Activated CD8-positive, alpha-beta T cell treated with anti-CD3 and anti-CD28 coated beads, Interleukin-2, amount 10 ng/mL, durations not matched to agents 7 days and 5 days (primary cell): ENCODE measurements at regions not wholly inside any gene's neighbourhood (a gene's known extent, or its start where the extent isn't known, plus 50 kb on each side); places are given as distances from the start of the nearest gene placed in this dataset.

ENCODE experiments used
- ATAC-seq: fragments of 150-1000 bp; cut with Tn5 transposase; one replicate; pipeline ENCODE4 v1.10.0; 2021; ENCODE audit warnings: moderate library complexity
- CTCF ChIA-PET: fragments of 350-600 bp; sonication (Branson Sonifier 250); formaldehyde crosslinking; loops from one replicate; lab custom pipeline; 2021; ENCODE audit warnings: antibody characterized with exemption; lab: Charles Lee
- POLR2A ChIA-PET: fragments of 350-600 bp; sonication (Branson Sonifier 250); formaldehyde crosslinking; loops from one replicate; lab custom pipeline; 2021; ENCODE audit warnings: antibody characterized with exemption; lab: Charles Lee
- DNase-seq: peaks from one replicate; pipeline ENCODE4 v3.0.0-alpha.2; 2020
- H3K27ac Mint-ChIP-seq: one replicate; pipeline ENCODE4 v1.8.0; 2021; ENCODE audit warnings: mild to moderate bottlenecking, mixed read lengths
- H3K27me3 Mint-ChIP-seq: one replicate; pipeline ENCODE4 v1.8.0; 2021; ENCODE audit warnings: low read depth, mixed read lengths
- H3K36me3 Mint-ChIP-seq: one replicate; pipeline ENCODE4 v1.8.0; 2021; ENCODE audit warnings: low read depth, mixed read lengths
- H3K4me1 Mint-ChIP-seq: one replicate; pipeline ENCODE4 v1.8.0; 2021; ENCODE audit warnings: low read depth, mixed read lengths
- H3K4me3 Mint-ChIP-seq: one replicate; pipeline ENCODE4 v1.8.0; 2021; ENCODE audit warnings: mild to moderate bottlenecking, mixed read lengths
- H3K9me3 Mint-ChIP-seq: one replicate; pipeline ENCODE4 v1.8.0; 2022; ENCODE audit warnings: mixed read lengths; ENCODE audit not compliant: insufficient read depth

DNA sequence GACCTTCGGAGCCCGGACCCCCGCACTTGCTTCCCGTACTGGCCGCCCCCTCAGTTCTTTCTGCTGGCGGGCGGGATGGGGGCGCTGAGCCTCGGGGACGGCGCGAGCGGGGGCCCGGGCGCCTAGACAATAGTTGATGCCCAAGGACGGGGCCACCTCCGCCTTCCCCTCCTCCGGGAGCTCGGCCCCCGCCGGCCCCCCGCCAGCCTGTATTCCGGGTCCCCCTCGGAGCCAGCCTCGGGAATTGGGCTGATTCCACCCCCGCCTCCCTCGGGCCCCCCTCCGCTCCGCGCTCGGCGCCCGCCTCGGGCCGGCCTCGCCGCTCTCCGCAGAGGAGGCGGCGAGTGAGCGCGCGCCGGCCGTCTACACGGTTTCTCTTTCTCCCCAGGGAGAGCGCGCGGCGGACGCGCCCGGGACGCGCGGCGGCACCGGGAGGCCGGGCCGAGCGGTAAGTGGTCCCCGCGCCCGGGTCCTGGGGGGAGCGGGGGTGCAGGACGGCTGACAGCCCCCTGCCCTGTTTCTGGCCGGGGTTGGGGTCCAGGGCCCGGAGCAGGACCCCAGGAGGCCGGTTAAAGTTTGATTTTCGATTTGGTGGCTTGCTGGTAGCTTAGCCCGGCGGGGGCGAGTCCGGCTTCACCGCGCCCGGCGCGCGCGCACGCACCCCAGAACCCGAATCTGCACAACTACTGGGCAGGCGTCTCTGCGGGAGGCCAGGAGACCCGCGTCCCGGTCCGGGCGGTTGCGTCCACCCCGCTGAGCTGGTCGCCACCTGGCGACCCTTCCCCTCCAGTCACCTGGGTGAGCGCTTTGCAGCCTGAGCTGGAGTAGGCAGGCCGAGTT is 413.7 kb downstream of the PCNX1 start:
- Mint-ChIP-seq H3K36me3 (peaks cover 15% of the 10 kb centered on the region), H3K27me3 (no peaks in the 10 kb centered on the region), H3K9me3 (no peaks in the 10 kb centered on the region), H3K4me3 (peak overlapping the region; percentile 89), H3K27ac (peak overlapping the region; percentile 86), H3K4me1 (peaks cover 51% of the 10 kb centered on the region)
- peak; percentile 45 for ATAC-seq
- CTCF ChIA-PET, result interaction anchor here (0.7 to 8.2 kb wide), 24 partner anchors 9 to 432 kb away, joined by 3 to 150 read pairs (median 4); no protein-coding TSS in a partner anchor
- peak; percentile 67 for DNase-seq
- POLR2A ChIA-PET, result interaction anchor here (0.6 to 3.3 kb wide), 29 partner anchors 32 to 1118 kb away, joined by 3 to 49 read pairs (median 4); no protein-coding TSS in a partner anchor

DNA sequence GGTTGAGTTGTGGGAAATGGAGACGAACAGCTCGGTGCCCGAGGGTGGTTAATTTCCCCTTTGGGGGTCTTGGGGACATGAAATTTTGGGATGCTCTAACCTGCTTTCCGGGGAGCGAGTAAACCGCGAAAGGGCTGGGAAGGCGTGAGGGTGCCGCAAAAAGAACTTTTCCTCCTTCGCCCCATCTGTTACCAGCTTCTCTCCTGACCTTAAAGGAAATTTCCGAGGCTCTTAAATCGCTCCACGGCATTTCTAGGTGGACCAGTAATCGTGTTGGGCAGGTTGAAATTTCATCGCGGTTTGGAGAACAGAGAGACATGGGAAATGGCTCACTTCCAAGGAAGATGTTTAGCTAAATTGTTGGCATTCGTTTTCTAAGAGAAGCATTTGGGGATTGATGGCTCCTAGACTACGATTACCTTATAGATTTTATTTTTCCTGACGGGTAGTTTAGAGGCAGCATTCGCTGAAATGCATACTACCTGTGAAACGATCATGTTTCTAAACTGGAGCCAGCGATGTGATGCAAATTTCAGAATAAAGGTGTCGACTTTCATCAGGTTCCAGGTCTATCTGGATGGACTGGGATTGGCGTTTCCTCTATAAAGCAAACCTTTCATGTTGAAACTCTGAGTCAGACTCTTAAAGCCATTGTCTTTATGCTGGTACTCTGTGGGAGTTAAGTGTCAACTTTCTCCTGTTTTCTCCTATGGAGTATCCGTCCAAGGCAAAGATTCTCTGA is 414.5 kb downstream of the PCNX1 start:
- CTCF ChIA-PET, result interaction anchor here (0.7 to 8.2 kb wide), 29 partner anchors 8 to 431 kb away, joined by 3 to 150 read pairs (median 4); no protein-coding TSS in a partner anchor
- POLR2A ChIA-PET, result interaction anchor here (0.6 to 3.3 kb wide), 26 partner anchors 32 to 1117 kb away, joined by 3 to 49 read pairs (median 4); no protein-coding TSS in a partner anchor
- no peak for DNase-seq

DNA sequence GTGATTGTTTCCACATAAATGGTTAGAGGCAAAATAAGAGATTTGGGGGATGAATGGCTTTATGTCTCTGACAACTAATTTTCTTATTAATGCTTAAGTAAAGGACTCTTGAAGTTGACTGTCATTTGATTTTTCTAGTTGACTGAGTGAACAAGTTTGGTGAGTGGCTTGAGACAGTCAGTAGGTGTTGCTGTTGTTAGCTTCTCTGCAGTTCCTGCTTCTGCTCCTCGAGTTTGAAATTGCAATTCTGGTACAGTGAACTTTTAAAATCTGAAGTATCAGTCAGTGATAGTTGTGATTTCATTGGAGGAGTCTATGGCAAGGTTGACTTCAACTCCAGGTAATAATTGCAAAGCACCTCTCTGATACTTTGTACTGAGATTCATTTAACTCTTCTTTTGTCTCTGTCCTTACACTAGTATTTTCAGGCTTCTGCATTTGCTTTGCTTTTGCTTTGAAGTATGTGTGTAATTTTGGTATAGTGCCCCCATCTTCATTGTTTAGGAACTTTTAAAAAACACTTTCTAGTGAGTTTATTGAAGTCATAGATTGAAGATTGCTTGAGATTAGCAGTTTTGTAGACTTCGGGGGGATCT is 415.5 kb downstream of the PCNX1 start:
- ChIA-PET POLR2A (interaction anchor here (0.6 to 3.3 kb wide), 5 partner anchors 73 to 181 kb away, joined by 3 to 49 read pairs (median 19); no protein-coding TSS in a partner anchor), CTCF (interaction anchor here (0.6 to 8.2 kb wide), 19 partner anchors 11 to 662 kb away, joined by 3 to 150 read pairs (median 5); no protein-coding TSS in a partner anchor)
- peaks cover 15% of the 10 kb centered on the region for H3K36me3 Mint-ChIP-seq
- no peaks in the 10 kb centered on the region for H3K27me3 Mint-ChIP-seq
- ATAC-seq, result no peak
- peak; percentile 50 for DNase-seq
- no peak overlapping the region for H3K27ac Mint-ChIP-seq
- H3K4me1 Mint-ChIP-seq, result peaks cover 60% of the 10 kb centered on the region
- peak overlapping the region; percentile 89 for H3K4me3 Mint-ChIP-seq
- H3K9me3 Mint-ChIP-seq, result no peaks in the 10 kb centered on the region

More for the DNA sequence above, 414.5 kb downstream of the PCNX1 start:
- Mint-ChIP-seq H3K27me3 (no peaks in the 10 kb centered on the region), H3K4me1 (peaks cover 55% of the 10 kb centered on the region), H3K4me3 (peak overlapping the region; percentile 89), H3K9me3 (no peaks in the 10 kb centered on the region), H3K36me3 (peaks cover 15% of the 10 kb centered on the region), H3K27ac (peak overlapping the region; percentile 86)
- ATAC-seq, result no peak

DNA sequence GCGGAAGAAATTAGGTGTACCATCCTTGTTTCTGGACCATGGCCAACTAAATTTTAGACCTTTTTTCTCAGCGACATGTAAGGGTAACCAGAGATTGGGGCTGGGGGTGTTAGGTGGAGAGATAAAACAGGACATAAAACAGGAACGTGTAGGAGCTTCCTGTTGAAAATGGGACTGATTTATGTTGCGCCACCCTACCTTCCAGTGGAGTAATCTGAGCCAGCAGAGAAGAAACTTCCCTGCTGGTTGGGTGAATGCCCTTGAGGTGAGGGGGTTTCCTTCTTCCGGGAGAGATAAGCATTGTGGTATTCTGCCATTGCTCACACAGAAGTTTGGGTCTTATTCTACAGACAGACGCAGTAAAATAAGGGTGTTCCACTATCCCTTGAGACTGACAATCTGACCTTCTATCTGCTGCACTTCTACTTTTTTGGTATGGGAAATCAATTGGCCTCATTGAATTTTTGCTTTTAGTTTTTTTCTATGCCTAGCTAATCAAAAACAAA is 417.6 kb downstream of the PCNX1 start:
- H3K27ac Mint-ChIP-seq, result no peak overlapping the region

DNA sequence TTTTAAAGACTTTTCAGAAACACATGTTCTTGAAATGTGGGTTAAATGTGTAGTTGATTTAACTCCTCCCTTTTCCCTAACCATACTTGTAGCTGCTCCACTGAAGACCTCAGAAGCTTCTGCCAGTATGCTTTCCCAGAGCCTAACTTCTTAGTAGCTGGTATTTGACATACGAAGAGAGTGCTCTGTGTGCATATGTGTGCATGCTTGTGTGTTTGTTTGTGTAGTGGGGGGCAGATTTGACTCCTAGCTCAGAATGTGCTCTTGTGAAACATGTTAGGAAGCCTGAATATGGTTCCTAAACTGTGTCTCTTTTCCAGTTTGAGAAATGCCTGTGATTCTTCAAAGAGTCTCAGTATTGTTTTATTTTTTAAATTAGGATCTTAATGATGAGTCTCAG is 420.4 kb downstream of the PCNX1 start:
- H3K27ac Mint-ChIP-seq, result peak overlapping the region; percentile 6
- no peak overlapping the region for H3K4me3 Mint-ChIP-seq
- ChIA-PET CTCF (interaction anchor here (1.2 to 8.2 kb wide), 2 partner anchors 74 to 189 kb away, joined by 4 to 150 read pairs; no protein-coding TSS in a partner anchor), POLR2A (interaction anchor here (1.0 kb wide), 1 partner anchor 228 kb away, joined by 3 read pairs; no protein-coding TSS in a partner anchor)
- no peaks in the 10 kb centered on the region for H3K9me3 Mint-ChIP-seq
- ATAC-seq (peak; percentile 10), DNase-seq (no peak)
- peaks cover 76% of the 10 kb centered on the region for H3K4me1 Mint-ChIP-seq
- H3K36me3 Mint-ChIP-seq, result peaks cover 27% of the 10 kb centered on the region
- no peaks in the 10 kb centered on the region for H3K27me3 Mint-ChIP-seq

More for the DNA sequence above, 417.6 kb downstream of the PCNX1 start:
- no peaks in the 10 kb centered on the region for H3K9me3 Mint-ChIP-seq
- ATAC-seq (no peak), DNase-seq (peak; percentile 56)
- H3K36me3 Mint-ChIP-seq, result peaks cover 17% of the 10 kb centered on the region
- CTCF ChIA-PET, result interaction anchor here (0.6 to 8.2 kb wide), 13 partner anchors 38 to 531 kb away, joined by 3 to 150 read pairs (median 4); no protein-coding TSS in a partner anchor
- peak overlapping the region; percentile 22 for H3K4me3 Mint-ChIP-seq
- H3K4me1 Mint-ChIP-seq, result peaks cover 68% of the 10 kb centered on the region
- H3K27me3 Mint-ChIP-seq, result no peaks in the 10 kb centered on the region
- POLR2A ChIA-PET, result interaction anchor here (2.6 kb wide), 1 partner anchor 182 kb away, joined by 10 read pairs; no protein-coding TSS in a partner anchor

DNA sequence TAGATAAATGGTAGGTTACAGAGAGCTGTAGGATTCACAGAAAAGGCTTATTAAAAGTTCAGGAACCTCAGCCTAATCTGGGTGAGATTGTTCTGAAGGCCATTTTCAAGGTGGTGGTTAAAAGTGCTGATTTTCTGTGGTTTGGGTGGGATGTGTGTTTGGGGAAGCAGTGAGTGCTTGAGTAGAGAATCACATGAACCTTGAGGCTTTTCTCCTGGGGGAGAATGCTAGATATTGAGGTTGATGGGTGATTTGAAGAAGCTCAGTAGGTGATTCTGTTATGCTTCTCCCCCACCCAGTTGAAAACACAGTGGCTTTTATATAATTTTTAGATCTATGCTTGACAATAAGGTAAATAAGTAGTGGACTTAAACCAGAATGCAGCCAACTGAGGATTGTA is 420.9 kb downstream of the PCNX1 start:
- Mint-ChIP-seq H3K4me1 (peaks cover 71% of the 10 kb centered on the region), H3K4me3 (no peak overlapping the region), H3K9me3 (no peaks in the 10 kb centered on the region), H3K27me3 (no peaks in the 10 kb centered on the region), H3K36me3 (peaks cover 26% of the 10 kb centered on the region), H3K27ac (peak overlapping the region; percentile 18)
- peak; percentile 28 for ATAC-seq
- peak; percentile 43 for DNase-seq
- POLR2A ChIA-PET, result interaction anchor here (1.0 kb wide), 1 partner anchor 227 kb away, joined by 3 read pairs; no protein-coding TSS in a partner anchor
- CTCF ChIA-PET, result interaction anchor here (1.2 to 8.2 kb wide), 2 partner anchors 74 to 190 kb away, joined by 4 to 150 read pairs; no protein-coding TSS in a partner anchor

DNA sequence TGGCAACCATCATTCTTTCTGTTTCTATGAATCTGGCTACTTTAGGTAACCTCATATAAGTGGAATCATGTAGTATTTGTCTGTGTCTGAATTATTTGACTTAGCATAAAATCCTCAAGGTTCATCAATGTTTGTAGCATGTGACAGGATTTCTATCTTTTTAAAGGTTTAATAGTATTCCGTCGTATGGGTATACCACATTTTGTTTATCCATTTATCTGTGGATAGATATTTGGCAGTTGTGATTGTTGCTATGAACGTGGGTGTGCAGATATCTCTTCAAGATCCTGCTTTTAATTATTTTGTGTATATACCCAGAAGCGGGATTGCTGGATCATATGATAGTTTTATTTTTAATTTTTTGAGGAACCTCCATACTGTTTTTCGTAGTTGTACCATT is 421.7 kb downstream of the PCNX1 start:
- Mint-ChIP-seq H3K27me3 (no peaks in the 10 kb centered on the region), H3K27ac (no peak overlapping the region), H3K9me3 (no peaks in the 10 kb centered on the region), H3K4me1 (peaks cover 68% of the 10 kb centered on the region), H3K4me3 (no peak overlapping the region), H3K36me3 (peaks cover 28% of the 10 kb centered on the region)
- DNase-seq (no peak), ATAC-seq (no peak)
- ChIA-PET CTCF (no interaction called here), POLR2A (no interaction called here)

DNA sequence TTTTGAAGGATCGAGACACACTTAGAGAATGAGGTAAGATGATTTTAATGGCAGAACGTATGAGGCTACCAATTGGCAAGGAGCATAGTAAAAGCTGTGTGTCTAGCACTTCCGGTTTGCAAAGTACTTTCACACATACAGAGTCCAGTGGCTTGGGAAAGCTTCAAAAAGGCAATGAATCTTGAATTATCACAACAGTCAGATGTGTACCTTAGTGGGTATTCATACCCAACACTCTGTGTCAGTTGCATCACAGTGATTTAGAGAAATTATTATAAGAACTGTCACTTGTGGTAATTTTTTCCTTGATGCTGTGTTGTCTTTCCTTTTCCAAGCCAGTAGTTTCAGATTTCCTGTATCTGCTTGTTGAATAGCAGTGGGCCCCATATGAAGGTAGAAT is 424.1 kb downstream of the PCNX1 start:
- ATAC-seq, result peak; percentile 10
- POLR2A ChIA-PET, result no interaction called here
- no peaks in the 10 kb centered on the region for H3K27me3 Mint-ChIP-seq
- peaks cover 44% of the 10 kb centered on the region for H3K4me1 Mint-ChIP-seq
- CTCF ChIA-PET, result interaction anchor here (0.9 kb wide), 1 partner anchor 421 kb away, joined by 3 read pairs; no protein-coding TSS in a partner anchor
- no peak overlapping the region for H3K27ac Mint-ChIP-seq
- H3K36me3 Mint-ChIP-seq, result peaks cover 34% of the 10 kb centered on the region
- no peaks in the 10 kb centered on the region for H3K9me3 Mint-ChIP-seq
- no peak for DNase-seq
- H3K4me3 Mint-ChIP-seq, result no peak overlapping the region

DNA sequence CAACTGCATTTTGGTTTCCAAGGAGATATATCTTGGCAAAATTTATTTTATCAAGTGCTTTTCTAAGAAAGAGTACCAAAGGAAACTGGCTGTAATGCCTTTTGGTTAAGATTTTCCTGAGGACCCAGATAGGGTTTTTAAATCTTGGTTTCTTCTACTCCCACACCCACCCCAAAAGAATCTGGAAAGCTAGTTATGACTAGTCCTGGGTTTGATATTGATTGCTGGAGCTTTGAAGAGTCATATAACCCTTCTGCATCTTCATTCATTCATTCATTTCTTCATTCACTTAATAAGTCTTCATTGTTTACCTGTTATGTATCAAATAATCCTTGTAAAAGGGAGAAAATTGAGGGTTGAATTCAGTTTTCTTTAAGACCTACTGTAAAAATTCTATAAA is 425.2 kb downstream of the PCNX1 start:
- ATAC-seq, result no peak
- Mint-ChIP-seq H3K27ac (no peak overlapping the region), H3K4me3 (no peak overlapping the region), H3K36me3 (peaks cover 40% of the 10 kb centered on the region), H3K27me3 (no peaks in the 10 kb centered on the region), H3K4me1 (peaks cover 40% of the 10 kb centered on the region), H3K9me3 (peaks cover 7% of the 10 kb centered on the region)
- no peak for DNase-seq
- CTCF ChIA-PET, result interaction anchor here (1.4 to 2.4 kb wide), 2 partner anchors 10 to 72 kb away, joined by 5 to 8 read pairs; no protein-coding TSS in a partner anchor
- POLR2A ChIA-PET, result no interaction called here

DNA sequence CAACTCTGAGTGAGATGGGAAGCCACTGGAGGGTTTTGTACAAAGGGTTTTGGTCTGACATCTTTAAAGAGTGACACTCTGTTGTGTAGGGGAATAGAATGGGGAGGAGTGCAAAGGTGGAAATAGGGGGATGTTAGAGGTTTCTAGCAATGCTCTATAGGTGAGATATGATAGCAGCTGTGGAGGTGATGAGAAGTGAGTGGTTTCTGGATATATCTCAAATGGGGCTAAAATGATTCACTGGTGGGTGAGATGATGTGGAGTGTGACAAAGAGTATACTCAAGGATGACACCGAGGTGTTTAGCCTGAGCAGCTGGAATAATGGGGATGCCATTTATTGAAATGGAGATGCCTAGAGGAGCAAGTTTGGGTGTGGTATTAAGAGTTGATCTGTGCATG is 426.4 kb downstream of the PCNX1 start:
- ATAC-seq (no peak), DNase-seq (no peak)
- Mint-ChIP-seq H3K4me1 (peaks cover 28% of the 10 kb centered on the region), H3K36me3 (peaks cover 46% of the 10 kb centered on the region), H3K27ac (no peak overlapping the region), H3K27me3 (no peaks in the 10 kb centered on the region), H3K4me3 (no peak overlapping the region), H3K9me3 (peaks cover 7% of the 10 kb centered on the region)
- CTCF ChIA-PET, result interaction anchor here (1.4 to 2.4 kb wide), 2 partner anchors 12 to 60 kb away, joined by 3 to 8 read pairs; no protein-coding TSS in a partner anchor
- POLR2A ChIA-PET, result no interaction called here
